WI38 (cell line): ENCODE measurements at regions not wholly inside any gene's neighbourhood (a gene's known extent, or its start where the extent isn't known, plus 50 kb on each side); places are given as distances from the start of the nearest gene placed in this dataset.

Source experiments
- H3K4me3 ChIP-seq: 2 replicates; pipeline ENCODE4 v1.5.1; 2011; ENCODE audit warnings: low read depth, mild to moderate bottlenecking, control low read depth, low read length
- CTCF ChIP-seq: IDR thresholded peaks from 2 replicates; pipeline ENCODE4 v1.5.1; 2012; ENCODE audit warnings: low read depth, mild to moderate bottlenecking, control low read depth, low read length

DNA sequence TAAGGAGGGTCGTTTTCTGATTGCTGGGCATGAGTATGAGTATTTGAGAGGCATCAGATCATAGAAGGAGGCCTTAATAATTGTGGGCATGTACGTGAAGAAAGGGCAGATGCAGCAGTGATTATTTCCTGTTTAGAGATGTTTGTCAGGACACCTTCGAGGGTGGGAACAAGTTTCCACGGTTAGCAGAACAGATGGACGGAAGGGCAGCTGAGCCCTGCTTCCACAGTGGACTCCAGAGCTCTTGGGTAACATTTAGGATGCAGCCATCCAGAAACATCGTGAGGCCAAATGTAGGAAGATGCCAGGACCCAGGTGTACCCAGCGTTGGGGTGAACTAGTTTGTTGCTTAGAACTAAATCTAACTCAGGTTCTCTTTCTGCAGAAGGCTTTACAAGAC, 231.3 kb upstream of the FAT1 start:
- TF ChIP-seq CTCF, result no peak
- H3K4me3 ChIP-seq, result no peak overlapping the region

- H3K4me3 ChIP-seq, result no peak overlapping the region
- no peak for TF ChIP-seq CTCF
Measured at GRCh38 chr4:186957952-186958555, 234.4 kb upstream of the FAT1 start.

DNA sequence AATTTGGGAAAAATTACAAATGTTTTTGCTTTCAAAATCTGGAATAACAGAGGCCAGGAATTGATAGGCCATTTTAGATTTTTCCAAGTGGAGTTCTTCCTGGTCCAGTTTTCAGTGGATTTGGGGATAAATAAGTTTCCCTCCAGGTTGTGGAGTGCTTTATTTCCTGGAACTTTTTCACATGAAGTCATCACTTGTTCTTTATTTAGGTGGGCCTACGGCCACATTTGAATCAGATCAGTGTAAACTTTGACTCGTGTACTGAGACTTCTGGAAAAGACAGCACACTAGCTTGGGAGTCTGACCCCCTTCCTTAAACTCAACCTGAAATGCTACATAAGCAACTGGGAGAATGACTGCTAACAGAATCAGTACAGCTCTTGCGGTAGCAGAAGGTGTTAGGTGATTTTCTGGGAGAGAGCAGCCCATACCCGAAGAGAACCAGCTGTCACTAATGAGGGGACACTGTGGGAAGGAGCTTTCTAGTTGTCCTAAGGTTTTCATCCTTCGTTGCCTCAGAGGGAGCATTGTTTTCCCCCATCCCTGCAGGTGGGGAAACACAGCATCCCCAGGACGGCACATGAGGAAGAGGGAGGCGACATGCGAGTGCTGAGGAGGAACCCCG, 235.2 kb upstream of the FAT1 start:
- H3K4me3 ChIP-seq, result no peak overlapping the region

GRCh38 chr4:186979961-186980745, 256.5 kb upstream of the FAT1 start:
- H3K4me3 ChIP-seq, result peak overlapping the region; percentile 53
- no peak for TF ChIP-seq CTCF

More for the DNA sequence above, 235.2 kb upstream of the FAT1 start:
- no peak for TF ChIP-seq CTCF

DNA sequence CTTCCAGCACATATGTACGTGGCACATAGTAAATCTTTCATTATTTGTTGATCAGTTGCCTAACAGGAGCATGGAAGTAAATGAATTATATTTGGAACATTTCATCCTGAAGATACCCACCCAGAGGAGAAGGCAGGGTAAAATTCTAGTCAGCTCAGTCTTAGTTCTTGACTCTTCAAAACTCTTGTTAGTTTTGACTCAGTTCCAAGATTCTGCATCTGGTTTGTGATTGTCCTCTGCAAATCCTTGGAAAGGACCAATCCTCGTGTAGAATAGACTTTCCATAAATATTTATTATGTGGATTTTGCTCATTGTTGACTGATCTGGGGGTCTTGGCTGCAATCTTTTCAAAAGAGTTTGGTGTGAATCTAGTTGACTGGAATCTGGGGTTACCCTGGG, 257.5 kb upstream of the FAT1 start:
- TF ChIP-seq CTCF, result no peak
- no peak overlapping the region for H3K4me3 ChIP-seq

GRCh38 chr4:186982160-186982559, 258.5 kb upstream of the FAT1 start:
- no peak overlapping the region for H3K4me3 ChIP-seq
- no peak for TF ChIP-seq CTCF

DNA sequence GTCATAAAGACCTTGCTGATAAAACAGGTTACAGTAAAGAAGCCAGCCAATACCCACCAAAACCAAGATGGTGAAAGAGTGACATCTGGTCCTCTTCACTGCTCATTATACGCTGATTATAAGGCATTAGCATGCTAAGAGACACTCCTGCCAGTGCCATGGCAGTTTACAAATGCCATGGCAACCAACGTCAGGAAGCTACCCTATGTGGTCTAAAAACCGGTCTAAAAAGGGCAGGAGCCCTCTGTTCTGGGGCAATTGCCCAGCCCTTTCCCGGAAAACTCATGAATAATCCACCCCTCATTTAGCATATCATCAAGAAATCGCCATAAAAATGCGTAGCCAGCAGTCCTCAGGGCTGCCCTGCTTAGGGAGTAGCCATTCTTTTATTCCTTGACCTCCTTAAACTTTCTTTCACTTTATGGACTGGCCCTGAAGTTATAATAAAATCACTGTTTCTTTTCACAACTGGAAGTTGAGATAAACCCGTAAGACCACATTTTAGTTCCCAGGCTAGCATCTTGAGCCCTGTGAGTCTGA, 260.5 kb upstream of the FAT1 start:
- no peak overlapping the region for H3K4me3 ChIP-seq
- TF ChIP-seq CTCF, result no peak
